ENCODE measurements at regions not wholly inside any gene's neighbourhood (a gene's known extent, or its start where the extent isn't known, plus 50 kb on each side); places are given as distances from the start of the nearest gene placed in this dataset.
"Not testable (repeated sequence)": the region's sequence is repeated elsewhere in the genome, so short reads cannot be mapped to it uniquely, and the experiment has no call there.

DNA sequence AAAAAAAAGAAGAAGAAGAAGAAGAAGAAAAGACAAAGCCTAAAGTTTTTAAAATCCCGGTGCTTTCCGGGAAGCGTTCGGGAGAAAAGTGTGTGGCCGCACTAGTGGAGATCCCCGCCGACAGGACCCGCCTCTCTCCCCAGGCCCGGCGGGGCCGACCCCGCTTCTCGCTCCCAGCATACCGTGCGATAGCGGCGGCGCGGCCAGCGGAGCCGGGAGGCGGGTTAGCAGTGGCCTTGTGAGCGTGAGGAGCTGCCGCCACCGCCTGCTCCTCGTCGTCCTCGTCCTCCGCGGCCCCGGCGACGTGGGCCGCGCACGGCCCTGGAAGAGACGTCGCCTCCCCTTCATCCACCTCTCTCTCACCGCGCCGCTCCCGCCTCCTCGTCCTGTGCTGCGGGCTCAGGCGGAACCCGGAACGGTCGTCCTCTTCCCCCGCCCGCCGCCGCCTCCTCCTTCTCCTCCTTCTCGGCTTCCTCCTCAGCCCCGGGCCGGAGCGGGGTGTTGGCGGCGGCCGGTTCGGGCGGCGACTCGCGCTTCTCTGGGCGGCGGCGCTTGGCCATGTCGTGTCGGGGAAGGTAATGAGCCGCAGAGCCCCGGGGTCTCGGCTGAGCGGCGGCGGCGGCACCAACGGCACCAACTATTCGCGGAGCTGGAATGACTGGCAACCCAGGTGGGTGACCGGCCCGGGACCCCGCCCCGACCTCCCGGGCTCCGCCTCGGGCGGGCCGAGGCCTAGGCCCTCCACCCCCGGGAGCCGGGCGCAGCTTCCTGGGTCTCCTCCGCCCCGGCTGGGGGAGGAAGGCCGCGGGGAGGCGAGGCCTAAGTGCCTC is 62.6 kb upstream of the CDR2 start:
- DNase-seq (ENCODE audit: extremely low read depth, low read depth), result peak; percentile 36

DNA sequence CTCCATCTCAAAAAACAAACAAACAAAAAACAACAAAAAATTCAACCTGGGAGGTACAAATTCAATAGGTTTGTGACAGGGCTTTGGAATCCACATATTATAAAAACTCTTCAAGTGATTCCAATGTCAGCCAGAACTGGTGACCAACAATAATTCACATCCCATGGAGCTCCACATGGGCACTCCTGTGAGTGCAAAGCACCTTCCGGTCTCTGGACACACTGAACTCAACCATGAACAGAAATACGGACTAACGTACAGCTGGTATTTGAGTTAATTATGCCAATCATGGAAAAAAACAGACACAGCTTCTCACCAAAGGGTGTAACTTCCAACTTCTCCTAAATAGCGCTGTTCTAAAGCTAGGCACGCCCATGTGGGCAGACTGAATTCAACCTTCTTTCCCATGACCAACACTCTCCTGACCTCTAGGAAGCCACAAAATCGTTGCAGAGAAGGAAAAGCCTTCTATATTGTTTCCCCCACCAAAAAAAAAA is 62.0 kb upstream of the CDR2 start:
- not testable (repeated sequence) for DNase-seq (ENCODE audit: extremely low read depth, low read depth)

DNA sequence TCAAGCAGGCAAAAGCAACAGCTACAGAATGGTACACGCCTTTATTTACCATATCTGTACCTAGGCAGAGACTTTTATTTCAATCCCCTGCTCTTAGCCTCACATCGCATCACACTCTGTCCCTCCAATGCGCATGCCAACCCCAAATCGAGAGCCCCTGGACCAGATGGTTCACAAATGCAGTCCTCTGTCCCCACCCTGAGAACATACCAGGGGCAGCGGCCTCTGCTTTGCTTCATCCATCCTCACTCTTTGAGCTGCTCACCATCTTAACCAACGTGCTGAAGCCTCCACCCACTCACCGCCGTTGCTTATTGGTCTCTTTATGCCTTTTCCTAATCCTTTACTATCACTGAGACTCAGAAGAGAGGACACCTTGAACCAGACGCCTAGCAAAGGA is 56.9 kb upstream of the CDR2 start:
- not testable (repeated sequence) for DNase-seq (ENCODE audit: extremely low read depth, low read depth)

DNA sequence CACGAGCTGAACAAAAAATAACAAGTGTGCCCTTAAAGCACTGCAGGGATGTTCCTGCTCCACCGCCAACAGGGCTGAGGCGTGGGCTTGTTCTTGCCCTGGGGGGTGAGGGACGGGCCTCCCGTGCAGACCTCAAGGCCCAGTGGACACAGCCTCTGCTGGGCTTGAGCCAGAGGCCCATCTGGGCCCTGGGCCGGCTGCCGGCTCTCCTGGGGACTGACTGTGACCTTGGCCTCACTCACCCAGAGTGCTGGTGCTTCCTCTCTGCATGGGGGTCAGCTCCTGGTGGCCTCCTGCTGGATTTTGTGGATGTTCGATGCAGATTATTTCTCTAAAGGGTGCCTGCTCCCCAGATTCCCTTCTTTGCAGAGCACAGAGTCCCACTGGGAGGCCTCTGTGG is 54.2 kb upstream of the CDR2 start:
- no peak for DNase-seq (ENCODE audit: extremely low read depth, low read depth)

DNA sequence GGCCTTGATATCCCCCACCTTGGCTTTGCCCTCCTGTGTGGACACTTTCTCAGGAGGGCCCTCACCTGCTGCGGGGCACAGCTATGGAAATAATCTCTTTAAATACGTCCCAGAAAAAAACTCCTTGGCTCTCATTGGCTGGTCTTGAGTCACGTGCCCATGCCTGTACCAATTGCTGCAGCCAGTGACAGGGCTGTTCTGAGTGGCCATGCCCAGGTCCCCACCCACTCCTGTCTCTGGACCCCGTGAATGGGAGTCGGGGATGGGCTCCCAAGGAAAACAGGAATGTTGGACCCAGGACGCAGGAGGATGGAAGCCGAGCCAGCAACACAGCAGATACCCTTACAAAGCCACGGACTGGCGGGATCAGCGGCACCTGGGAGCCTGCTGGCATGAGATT is 53.1 kb upstream of the CDR2 start:
- no peak for DNase-seq (ENCODE audit: extremely low read depth, low read depth)

DNA sequence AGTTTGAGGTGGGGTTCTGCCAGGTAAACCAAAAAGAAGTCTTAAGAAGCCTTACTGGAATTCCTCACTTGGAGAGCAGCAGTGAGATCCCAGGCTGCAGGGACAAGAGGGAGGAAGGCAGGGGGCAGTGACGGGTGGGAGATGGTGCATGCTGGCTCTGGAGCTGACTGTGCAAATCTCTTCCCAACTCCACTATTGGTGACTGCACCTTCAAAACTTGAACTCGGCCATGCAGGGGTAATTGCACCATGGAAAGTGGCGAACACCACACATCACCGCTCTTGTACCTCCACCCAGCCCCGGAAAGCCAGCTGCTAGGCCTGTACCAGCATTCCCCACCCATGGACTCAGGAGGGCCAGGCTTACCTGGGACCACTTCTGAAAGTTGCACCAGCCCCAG is 51.4 kb upstream of the CDR2 start:
- DNase-seq (ENCODE audit: extremely low read depth, low read depth), result no peak

DNA sequence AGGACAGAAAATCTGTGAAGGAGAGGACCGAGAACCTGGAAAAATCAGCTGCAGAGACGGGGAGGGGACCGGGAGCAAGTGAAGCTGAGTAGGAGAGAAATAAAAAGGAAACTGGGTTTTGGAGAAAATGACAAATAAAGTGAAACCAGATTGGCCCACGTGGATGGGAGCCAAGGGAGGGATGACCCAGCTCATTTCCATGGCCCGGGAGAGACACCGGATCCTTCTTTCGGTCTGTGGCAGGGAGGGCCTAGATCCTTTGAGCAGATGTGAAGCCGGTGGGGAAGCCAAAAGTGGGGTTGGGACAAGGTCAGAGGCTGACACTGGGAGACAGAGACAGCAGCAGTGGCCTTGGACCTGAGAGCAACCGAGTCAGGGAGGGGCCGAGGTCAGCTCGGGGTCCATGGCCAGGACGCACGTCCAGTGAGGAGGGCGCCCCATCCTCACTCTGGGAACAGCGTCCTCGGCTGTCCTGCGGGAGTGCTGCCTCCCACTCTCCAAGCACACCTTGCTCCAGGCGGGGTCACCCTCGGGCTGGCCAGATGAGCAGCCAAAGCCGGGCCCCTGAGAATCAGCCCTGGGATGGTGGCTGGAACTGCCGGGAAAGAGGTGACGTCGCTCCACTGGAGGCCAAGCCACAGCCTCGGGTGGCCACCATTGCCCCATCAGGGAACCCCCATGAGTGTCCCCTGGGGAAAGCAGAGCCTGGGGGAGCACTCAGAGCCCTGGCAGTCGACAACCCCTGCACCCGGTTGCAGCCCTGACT is 50.8 kb upstream of the CDR2 start:
- DNase-seq (ENCODE audit: extremely low read depth, low read depth), result no peak

DNA sequence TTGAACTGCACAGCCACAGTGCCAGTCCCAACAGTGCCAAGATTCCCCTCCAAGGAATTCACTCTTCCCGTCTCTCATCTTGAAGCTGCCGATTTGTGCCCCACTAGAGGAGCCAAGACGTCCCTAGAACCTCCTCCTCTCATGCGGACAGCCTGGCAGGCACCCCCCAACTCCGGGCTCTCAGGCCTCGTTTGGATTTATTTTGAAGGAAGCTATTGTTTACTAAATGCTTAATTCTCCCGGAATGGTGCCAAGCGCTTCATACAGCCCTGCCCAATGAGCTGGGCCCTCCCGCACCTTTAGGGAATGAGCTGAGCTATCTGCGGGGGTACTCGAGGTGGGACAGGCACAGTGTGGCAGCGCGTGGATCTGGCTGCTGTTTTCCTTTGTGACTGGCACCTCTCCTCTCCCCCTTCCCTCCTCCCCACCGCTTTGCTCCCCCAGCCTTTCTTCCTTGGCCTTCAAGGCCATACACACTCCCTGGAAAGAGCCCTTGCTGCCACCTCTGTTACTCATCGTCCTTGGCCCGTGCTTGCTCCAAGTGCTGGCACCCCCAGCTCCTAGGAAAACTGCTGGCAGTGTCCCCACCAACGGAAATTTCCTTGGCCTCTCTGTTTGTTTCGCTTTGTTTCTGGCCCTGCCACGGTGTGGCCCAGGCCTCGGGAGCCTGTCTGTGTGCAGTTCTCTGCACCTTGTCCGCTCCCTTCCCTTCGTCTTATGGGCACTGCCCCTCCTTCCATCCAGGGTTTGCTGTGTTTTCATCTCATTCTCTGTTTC is 49.9 kb upstream of the CDR2 start:
- DNase-seq (ENCODE audit: extremely low read depth, low read depth), result no peak

All from NCI-H460 (cell line).